OCI-LY1 (cell line): ENCODE measurements at regions not wholly inside any gene's neighbourhood (a gene's known extent, or its start where the extent isn't known, plus 50 kb on each side); places are given as distances from the start of the nearest gene placed in this dataset.

Experiments used
- H2AFZ ChIP-seq: fragments of 200-600 bp; sonication (generic), shearing (Covaris generic); 2 replicates; pipeline ENCODE4 v1.6.0; 2014; ENCODE audit warnings: antibody characterized with exemption, mild to moderate bottlenecking, low read length
- H3F3A ChIP-seq: fragments of 200-600 bp; sonication (generic), shearing (Covaris generic); 2 replicates; pipeline ENCODE4 v1.6.0; 2014; ENCODE audit warnings: mild to moderate bottlenecking, antibody characterized with exemption, low read length, moderate library complexity; ENCODE audit not compliant: insufficient read depth
- H3K27ac ChIP-seq: fragments of 200-600 bp; sonication (generic); 2 replicates; pipeline ENCODE4 v1.5.1; 2014; ENCODE audit warnings: low read length, mixed run types, mild to moderate bottlenecking, low read depth; ENCODE audit not compliant: poor library complexity, severe bottlenecking
- H3K27me3 ChIP-seq: fragments of 200-600 bp; sonication (generic); 2 replicates; pipeline ENCODE4 v1.6.0; 2014; ENCODE audit warnings: antibody characterized with exemption, mild to moderate bottlenecking, low read length, moderate library complexity; ENCODE audit not compliant: insufficient read depth
- H3K36me3 ChIP-seq: fragments of 200-600 bp; sonication (generic); 2 replicates; pipeline ENCODE4 v1.6.1; 2014; ENCODE audit warnings: mild to moderate bottlenecking, antibody characterized with exemption, low read length, moderate library complexity, mixed read lengths; ENCODE audit not compliant: insufficient read depth
- H3K4me1 ChIP-seq: fragments of 200-600 bp; sonication (generic); 2 replicates; pipeline ENCODE4 v1.5.1; 2014; ENCODE audit warnings: mild to moderate bottlenecking, low read length, moderate library complexity; ENCODE audit not compliant: insufficient read depth, severe bottlenecking
- H3K4me2 ChIP-seq: fragments of 200-600 bp; sonication (generic), shearing (Covaris generic); 2 replicates; pipeline ENCODE4 v1.6.1; 2014; ENCODE audit warnings: low read length
- H3K4me3 ChIP-seq: fragments of 200-600 bp; sonication (generic); 2 replicates; pipeline ENCODE4 v1.5.1; 2014; ENCODE audit warnings: low read length, low read depth, mild to moderate bottlenecking, mixed read lengths; ENCODE audit not compliant: poor library complexity, severe bottlenecking
- H3K79me2 ChIP-seq: fragments of 200-600 bp; shearing (Covaris generic); 2 replicates; pipeline ENCODE4 v1.6.1; 2016; ENCODE audit warnings: mixed run types, low read length, mixed read lengths; ENCODE audit not compliant: insufficient read depth
- H3K9ac ChIP-seq: fragments of 200-600 bp; sonication (generic), shearing (Covaris generic); 2 replicates; pipeline ENCODE4 v1.6.1; 2014; ENCODE audit warnings: mild to moderate bottlenecking, low read length, mixed read lengths
- H3K9me2 ChIP-seq: fragments of 200-600 bp; sonication (generic), shearing (Covaris generic); 2 replicates; pipeline ENCODE4 v1.6.1; 2014; ENCODE audit warnings: low read depth, mild to moderate bottlenecking, low read length, mixed read lengths
- H3K9me3 ChIP-seq: fragments of 200-600 bp; shearing (Covaris generic); 2 replicates; pipeline ENCODE4 v1.6.1; 2014; ENCODE audit warnings: low read length, mixed read lengths
- H4K20me1 ChIP-seq: fragments of 200-600 bp; sonication (generic), shearing (Covaris generic); 2 replicates; pipeline ENCODE4 v1.6.0; 2016; ENCODE audit warnings: mild to moderate bottlenecking, low read length; ENCODE audit not compliant: insufficient read depth
- CTCF ChIP-seq: fragments of 200-600 bp; sonication (generic), shearing (Covaris generic); IDR thresholded peaks from 2 replicates; pipeline ENCODE4 v1.5.1; 2017; ENCODE audit warnings: mild to moderate bottlenecking, antibody characterized with exemption, low read length, moderate library complexity, mixed read lengths
- EZH2 ChIP-seq: fragments of 200-600 bp; sonication (generic), shearing (Covaris generic); IDR thresholded peaks from 2 replicates; pipeline ENCODE4 v1.8.0; 2017; ENCODE audit warnings: borderline replicate concordance, mixed run types, mild to moderate bottlenecking, antibody characterized with exemption, low read length, moderate library complexity, mixed read lengths

DNA sequence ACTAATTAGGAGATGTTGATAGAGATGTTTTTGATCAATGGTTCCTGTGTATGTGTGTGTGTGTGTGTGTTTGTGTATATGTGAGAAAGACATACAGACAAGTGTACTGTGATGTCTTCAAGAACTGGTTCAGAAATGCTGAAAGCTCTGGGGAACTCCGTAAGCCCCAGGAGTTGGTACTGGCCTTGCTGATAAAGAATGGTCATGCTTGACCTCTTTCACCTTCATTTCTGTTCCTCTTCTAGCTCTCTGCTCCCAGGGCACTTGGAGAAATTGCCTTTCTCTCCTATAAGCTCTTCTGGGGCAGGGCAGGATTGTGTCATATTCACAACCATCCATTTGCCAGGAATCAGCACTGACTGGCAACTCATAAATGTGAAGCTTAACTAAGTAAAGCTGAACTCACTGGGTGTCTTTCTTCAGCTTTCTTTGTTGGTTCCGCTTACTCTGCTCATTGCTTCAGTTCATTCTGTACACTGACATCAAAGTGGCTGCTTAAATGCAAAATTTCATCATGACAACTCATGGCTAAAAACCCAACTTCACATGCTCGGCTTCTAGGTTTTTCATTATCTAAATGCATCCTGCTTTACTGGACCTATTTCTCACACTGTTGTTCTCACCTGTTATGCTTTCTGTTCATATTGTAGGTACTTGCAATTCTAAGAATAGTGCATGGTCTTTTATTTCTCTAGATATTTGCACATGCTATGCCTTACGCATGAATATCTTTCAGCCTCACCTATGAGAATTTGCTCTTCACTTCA, 162.1 kb upstream of the LYSMD4 start:
- H3K27ac ChIP-seq, result no peak overlapping the region
- H3K36me3 ChIP-seq, result no peaks in the 10 kb centered on the region
- H3K4me2 ChIP-seq, result no peak overlapping the region
- H3K4me3 ChIP-seq, result no peak overlapping the region
- H3F3A ChIP-seq, result no peaks in the 10 kb centered on the region
- no peak overlapping the region for H2AFZ ChIP-seq
- no peak overlapping the region for H3K9ac ChIP-seq
- no peaks in the 10 kb centered on the region for H3K27me3 ChIP-seq
- no peaks in the 10 kb centered on the region for H3K4me1 ChIP-seq
- H3K9me3 ChIP-seq, result no peaks in the 10 kb centered on the region
- H3K79me2 ChIP-seq, result no peaks in the 10 kb centered on the region
- no peaks in the 10 kb centered on the region for H4K20me1 ChIP-seq
- TF ChIP-seq EZH2 (no peak), CTCF (no peak)
- H3K9me2 ChIP-seq, result no peaks in the 10 kb centered on the region

GRCh38 chr15:99878835-99879234, 145.6 kb upstream of the LYSMD4 start:
- Histone ChIP-seq H3K9ac (no peak overlapping the region), H3K27ac (no peak overlapping the region), H3F3A (no peaks in the 10 kb centered on the region), H4K20me1 (no peaks in the 10 kb centered on the region), H3K9me2 (no peaks in the 10 kb centered on the region), H3K27me3 (no peaks in the 10 kb centered on the region), H3K36me3 (no peaks in the 10 kb centered on the region), H3K4me2 (no peak overlapping the region), H3K4me1 (no peaks in the 10 kb centered on the region), H3K4me3 (no peak overlapping the region), H3K9me3 (no peaks in the 10 kb centered on the region), H3K79me2 (no peaks in the 10 kb centered on the region), H2AFZ (no peak overlapping the region)
- TF ChIP-seq CTCF, result no peak
- TF ChIP-seq EZH2, result no peak

GRCh38 chr15:99873451-99873850, 140.2 kb upstream of the LYSMD4 start:
- Histone ChIP-seq H3K9ac (no peak overlapping the region), H3K27me3 (no peaks in the 10 kb centered on the region)

More at GRCh38 chr15:99873451-99873850, 140.2 kb upstream of the LYSMD4 start:
- Histone ChIP-seq H3K79me2 (no peaks in the 10 kb centered on the region), H4K20me1 (no peaks in the 10 kb centered on the region), H3K4me1 (no peaks in the 10 kb centered on the region), H3K36me3 (no peaks in the 10 kb centered on the region), H3K9me3 (no peaks in the 10 kb centered on the region), H3K4me2 (no peak overlapping the region), H3K27ac (no peak overlapping the region), H3K4me3 (no peak overlapping the region), H3K9me2 (no peaks in the 10 kb centered on the region), H2AFZ (no peak overlapping the region), H3F3A (no peaks in the 10 kb centered on the region)
- TF ChIP-seq EZH2 (no peak), CTCF (no peak)
